ENCODE measurements at regions not wholly inside any gene's neighbourhood (a gene's known extent, or its start where the extent isn't known, plus 50 kb on each side); places are given as distances from the start of the nearest gene placed in this dataset.
"Not testable (repeated sequence)": the region's sequence is repeated elsewhere in the genome, so short reads cannot be mapped to it uniquely, and the experiment has no call there.

DNA sequence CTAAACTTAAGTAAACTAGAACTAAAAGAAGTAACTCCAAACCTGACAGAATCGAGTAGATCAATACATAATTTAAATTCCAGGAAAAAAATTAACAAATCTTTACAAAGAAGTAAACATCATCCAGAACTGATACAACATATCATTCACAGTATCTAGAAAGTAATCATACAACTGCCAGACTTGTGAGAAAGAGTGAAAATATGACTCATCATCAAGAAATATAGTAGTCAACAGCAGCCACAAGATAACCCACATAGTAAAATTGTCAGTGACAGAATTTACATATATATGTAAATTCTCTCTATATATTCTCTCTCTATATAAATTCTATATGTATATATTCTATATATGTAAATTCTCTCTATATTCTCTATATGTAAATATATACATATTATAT is 242.8 kb upstream of the RGS17 start:
- no peak for DNase-seq

DNA sequence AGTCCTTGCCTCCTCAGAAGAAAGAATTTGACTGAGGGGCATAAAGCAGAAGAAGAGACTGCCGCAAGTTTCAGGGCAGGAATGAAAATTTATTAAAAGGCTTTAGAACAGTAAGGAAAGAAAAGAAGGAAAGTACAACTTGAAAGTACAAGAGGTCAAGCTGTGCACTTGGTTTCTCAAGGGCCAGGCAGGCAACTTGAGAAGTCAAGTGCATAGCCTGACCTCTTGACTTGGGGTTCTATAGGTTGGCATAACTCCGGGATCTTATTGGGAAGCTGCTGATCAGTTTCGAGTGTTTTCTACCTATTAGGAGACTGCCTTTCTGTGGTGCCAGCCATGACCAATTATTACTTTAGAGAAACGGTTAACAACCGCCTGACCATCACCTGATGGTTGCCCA is 237.0 kb upstream of the RGS17 start:
- no peak for DNase-seq

DNA sequence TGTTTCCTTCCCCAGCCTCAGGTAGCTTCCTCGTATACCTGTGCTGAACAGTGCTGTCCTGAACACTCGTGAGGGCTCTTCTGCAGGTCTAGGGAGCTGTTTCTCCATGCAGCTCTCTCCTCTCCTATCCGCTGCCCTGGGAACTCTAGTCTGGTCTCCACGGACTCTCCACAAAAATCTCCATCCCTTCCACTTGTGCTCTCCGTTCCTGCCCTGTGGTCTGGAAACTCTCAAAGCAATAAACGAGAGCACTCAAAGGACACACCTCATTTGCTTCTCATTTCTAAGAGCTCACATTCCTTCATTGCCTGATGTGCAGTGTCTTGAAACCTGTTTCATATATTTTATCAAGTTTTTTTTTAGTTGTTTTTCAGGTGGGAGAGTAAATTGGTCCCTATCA is 235.9 kb upstream of the RGS17 start:
- no peak for DNase-seq

DNA sequence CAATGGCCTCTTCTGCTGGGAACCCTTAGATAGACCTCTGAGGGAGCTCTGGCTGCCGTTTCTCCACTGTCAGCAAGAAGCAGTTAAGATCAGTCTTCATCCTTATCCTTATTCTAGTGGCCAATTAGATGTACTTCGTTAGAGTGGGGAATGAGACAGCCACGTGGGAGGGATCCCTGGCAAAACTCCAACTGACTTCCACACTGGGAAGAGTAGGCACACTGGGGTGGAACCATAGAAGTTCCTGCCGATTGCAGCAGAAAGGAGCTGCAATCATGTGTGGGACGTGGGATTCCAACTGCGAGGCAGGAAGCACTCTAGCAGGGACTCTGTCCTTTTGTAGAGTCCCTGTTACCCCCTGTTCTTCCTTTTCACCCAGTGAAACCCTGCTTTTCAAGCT is 226.3 kb upstream of the RGS17 start:
- no peak for DNase-seq

DNA sequence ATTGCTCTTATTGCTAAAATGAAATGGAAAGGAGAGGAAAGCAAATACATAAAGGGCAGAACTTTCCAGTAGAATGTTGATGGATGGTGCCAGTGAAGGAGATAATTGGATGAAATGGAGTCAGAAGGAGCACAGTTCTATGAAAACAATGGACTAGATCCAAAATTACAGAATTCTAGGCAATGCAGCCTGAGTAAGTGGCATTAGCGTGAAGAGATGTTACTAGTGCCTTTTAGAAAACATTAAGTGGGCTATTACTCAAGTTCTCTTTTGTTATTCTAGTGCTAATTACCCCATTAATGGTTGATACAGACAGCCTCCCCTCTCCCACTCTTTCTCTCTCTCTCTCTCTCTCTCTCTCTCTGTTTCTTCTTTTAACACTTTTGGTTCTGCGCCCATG is 209.5 kb upstream of the RGS17 start:
- DNase-seq, result no peak

DNA sequence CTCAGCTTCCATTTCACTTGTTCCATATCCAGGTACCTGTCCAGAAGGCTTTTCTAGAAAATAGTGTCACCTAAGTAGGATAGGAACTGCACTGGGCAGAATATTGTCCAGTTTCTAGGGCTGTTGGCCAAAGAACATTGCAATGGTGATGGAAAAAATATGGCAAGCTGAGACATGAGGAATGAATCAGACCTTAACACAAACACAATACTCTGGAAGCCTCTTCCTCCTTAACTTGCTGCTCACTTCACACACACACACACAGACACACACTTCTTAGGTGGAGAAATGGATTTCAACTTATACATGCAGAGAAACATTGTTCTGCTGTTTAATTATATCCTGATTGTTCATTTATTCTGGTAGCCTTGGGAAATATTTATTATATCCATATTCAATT is 203.0 kb upstream of the RGS17 start:
- no peak for DNase-seq

DNA sequence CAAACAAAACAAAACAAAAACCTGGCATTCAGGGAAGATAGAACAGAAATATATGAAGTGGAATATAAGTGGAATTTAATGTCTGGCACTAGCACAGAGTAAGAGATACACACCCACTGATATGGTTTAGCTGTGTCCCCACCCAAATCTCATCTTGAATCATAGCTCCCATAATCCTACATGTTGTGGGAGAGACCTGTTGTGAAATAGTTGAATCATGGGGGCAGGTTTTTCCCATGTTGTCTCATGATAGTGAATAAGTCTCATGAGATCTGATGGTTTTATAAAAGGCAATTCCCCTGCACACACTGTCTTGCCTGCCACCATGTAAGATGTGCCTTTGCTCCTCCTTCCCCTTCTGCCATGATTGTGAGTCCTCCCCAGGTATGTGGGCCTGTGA is 200.1 kb upstream of the RGS17 start:
- not testable (repeated sequence) for DNase-seq

DNA sequence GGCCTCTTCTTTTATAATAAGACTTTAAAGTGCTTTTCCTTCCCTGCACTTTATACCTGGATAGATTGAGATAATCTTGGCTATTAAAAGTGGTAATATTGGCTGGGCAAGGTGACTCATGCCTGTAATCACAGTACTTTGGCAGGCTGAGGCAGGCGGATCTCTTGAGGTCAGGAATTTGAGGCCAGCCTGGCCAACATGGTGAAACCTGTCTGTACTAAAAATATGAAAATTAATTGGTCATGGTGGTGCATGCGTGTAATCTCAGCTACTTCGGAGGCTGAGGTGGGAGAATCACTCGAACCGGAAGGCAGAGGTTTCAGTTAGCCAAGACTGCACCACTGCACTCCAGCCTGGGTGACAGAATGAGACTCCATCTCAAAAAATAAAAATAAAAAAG is 197.1 kb upstream of the RGS17 start:
- no peak for DNase-seq

DNA sequence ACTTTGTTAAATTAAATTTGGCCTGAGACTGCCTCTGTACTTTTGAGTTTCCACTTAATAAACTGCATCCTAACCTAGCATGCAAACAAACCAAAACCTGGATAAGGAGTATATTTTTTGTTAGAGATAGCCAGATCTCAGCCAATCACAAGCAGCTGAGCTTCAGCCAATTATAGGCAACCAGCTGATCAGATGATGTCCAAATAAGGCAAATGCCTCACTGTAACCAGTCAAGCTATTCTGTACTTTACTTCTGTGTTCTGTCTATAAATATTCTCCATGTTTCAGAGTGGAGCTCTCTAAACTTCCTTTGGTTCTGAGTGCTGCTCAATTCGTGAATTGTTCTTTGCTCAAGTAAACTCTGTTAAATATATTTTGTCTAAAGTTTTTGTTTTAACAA is 194.6 kb upstream of the RGS17 start:
- no peak for DNase-seq

DNA sequence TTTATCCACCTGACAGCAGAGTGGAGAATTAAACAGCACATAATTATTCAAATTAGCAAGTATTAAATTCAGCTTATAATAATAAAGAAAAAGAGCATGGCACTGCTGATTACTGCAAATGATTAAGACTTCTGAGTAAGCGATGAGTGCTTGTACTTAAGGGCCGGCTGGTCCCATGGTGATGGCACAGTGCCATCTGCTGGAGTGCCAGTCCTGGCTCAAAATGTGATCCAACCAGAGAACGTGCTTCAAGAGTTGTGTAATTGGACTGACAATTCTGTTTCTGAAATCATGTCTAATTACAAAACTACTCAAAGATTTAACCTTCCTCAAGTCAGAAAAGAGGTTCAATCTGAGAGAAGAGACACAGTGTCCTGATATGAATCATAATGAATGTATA is 181.6 kb upstream of the RGS17 start:
- DNase-seq, result peak; percentile 7

DNA sequence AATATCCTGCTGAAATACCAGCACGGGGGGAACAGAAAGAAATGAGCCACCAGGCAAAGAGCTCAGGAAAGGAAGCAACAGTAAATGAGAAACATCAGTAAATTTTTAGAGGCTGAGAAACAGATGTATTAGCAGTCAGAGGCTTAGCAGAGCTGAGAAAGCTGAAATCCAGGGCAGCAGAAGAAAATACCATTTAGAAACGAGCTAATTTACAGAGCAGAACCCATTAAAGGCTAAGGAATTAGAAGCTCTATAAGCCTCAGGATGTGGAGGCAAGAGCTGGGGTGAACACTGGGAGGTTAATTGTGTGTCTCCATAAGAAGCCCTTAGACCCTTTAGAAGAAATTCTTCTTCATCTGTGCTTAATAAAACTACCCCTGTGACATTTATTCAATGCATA is 178.6 kb upstream of the RGS17 start:
- no peak for DNase-seq

DNA sequence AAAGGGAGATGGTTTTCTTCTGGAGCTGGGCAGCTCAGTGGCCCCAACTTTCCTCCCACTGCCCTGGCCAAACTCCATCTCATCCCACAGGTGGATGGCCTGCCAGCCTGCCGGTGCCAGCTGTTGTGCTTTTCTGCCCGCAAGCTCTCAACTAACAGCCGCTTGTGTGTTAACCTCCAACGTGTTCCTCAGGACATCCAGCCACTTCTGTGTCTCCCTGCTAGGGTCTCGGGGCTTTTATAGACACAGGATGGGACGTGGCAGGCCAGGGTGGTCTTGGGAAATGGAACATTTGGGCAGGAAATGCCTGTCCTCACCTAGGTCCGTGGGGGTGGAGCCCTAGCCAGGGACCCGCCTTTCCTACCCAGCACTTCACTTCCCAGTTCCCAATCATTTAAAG is 171.1 kb upstream of the RGS17 start:
- DNase-seq, result no peak

DNA sequence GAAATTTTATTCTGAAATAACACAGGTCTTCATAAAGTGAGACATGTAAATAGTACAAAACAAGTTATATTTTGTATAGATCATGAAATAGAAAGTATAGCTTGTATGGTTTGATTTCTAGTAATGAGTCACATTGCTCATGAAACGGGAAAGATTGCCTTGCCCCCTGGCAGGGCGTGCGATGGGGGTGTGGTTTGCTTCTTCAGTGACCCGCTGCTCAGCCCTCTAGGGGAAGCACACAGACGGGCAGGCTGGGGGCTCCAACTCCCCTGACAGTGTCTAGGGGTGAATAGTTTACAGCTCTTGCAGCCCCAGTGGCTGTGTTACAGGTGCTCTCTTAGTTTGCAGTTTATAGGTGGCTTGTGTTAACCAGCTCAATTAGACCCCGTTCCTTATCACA is 170.5 kb upstream of the RGS17 start:
- DNase-seq, result no peak

DNA sequence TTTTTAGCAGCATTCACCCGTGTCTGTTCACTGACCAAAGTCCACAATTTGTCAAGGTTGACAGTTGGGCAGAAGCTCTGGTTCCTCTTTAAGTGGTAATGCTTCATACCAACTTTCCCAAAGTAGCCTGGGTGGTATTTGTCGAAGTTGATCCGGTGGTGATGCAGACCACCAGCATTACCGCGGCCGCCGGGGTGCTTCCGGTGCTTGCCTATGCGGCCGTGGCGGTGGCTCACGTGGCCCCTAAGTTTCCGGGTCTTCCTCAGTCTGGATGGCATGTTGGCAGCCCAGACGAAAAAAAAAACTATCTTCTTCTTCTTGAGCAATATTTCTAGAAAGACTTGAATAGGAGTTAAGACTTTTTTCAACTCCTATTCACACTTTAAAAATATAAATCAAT is 151.4 kb upstream of the RGS17 start:
- not testable (repeated sequence) for DNase-seq

DNA sequence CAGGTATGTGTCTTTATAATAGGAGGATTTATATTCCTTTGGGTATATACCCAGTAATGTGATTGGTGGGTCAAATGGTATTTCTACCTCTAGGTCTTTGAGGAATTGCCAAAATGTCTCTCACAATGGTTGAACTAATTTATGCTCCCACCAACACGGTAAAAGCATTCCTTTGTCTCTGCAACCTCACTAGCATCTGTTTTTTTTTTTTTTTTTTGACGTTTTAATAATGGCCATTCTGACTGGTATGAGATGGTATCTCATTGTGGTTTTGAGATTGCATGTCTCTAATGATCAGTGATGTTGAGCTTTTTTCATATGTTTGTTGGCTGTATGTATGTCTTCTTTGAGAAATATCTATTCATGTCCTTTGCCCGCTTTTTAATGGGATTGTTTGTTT is 144.9 kb upstream of the RGS17 start:
- no peak for DNase-seq

DNA sequence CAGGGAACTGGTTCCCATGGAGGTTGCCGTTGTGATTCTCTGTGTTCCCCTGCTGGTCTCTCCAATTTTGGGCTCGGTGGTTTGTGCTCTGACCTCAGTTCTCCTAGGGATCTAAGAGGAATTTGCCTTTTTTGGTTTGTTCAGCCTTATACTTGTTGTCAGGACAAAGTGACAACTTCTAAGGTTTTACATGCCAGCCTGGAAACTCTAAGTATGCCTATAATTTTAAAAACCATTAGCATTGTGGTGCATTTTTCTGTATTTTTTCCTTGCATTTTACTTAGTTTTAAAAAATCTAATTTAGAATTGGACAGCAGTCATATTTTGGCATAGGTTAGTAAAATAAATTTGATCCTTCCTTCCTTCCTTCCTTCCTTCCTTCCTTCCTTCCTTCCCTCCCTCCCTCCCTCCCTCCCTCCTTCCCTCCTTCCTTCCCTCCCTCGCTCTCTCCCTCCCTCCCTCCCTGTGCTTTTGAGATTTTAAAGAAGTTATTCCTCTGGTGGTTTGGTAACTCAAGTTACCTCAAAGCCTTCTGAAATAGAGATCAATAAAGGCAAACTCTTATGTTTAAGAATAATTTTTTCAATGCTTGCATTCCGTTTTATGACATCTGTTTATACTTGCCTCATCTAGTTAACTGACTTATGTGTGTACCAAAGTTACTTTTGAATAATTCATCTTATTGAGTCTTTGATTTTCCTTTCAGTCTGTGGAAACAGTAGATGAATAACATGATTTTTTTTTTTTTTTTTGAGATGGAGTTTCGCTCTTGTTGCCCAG is 141.3 kb upstream of the RGS17 start:
- DNase-seq, result no peak

DNA sequence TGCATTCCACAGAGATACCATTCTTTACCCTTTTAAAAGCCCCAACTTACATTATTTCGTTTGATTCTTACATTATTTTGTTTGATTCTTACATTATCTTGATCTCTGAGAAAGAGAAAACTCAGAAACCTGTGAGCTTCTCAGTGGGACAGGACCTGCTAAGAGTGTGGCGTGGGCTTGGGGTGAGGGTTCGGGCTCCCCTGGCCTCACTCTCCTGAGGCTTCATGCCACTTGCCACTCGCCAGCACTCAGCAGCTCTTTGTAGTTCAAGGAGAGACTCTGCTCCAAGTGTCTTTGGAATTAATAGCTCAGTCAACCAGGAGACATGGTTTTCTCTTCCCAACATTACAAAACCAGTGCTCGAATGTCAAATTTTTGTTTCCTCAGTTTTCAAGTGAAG is 132.4 kb upstream of the RGS17 start:
- no peak for DNase-seq

DNA sequence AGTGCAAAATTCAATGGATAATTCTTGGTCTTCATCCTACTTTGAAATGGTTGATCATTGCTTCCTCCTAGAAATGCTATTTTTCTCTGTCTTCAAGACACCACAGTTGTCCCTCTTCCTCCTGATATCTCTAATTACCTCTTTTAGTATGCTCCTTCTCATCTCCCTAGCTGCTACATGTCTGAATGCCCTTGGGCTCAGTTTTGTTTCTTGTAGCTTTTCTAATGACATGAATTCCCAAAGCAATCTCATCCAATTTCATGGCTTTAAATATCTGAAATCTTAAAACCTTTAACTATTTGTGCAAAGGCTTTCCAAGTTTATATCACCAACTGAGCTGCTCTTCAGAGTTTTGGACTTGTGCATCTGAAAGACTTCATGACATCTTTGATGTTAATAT is 120.2 kb upstream of the RGS17 start:
- no peak for DNase-seq

DNA sequence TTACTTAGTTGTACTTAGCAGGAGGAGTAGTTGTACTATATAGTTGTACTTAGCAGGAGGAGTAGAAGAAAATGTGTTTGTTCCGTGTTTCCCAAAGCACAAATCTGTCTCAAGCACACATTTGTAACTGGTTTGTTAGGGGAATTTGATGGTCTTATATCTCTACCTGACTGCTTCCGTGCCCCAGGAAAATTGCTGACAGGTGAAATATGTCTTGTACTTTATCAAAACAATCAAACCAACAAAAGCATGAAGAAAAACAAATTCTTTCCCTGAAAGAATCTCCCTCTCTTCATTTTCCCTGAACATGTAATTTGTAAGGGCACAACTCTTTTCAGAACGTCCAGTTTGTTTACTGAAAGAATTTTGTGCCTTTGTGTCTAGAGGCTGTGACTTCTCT is 106.6 kb upstream of the RGS17 start:
- no peak for DNase-seq

DNA sequence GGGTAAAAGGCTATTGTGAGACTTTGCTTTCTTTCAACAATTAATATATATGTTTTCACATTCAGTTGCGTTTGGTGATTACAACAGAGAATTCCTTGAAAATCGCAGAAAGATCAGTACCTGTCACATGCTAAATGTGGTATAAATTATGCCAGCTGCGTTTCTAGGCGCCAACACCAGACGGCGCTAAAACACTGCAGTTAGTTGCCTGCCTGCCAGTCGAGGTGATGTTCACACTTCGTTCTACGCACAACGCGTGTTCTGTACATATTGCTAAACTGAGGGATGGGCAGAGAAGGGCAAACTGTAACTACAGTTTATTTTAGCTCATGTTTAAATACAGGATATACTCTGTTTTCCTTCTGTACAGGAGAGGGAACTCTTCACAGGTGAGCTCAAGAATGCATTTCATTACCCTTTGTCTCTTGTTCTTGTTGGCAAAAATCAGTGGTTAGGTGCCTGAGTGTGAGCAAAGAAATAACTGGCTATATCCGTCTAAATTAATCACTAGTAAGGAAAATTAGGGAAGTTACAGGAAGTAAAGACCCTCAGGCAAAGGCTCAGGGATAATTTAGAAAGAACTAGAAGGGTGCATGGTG is 100.1 kb upstream of the RGS17 start:
- DNase-seq, result peak; percentile 34

DNA sequence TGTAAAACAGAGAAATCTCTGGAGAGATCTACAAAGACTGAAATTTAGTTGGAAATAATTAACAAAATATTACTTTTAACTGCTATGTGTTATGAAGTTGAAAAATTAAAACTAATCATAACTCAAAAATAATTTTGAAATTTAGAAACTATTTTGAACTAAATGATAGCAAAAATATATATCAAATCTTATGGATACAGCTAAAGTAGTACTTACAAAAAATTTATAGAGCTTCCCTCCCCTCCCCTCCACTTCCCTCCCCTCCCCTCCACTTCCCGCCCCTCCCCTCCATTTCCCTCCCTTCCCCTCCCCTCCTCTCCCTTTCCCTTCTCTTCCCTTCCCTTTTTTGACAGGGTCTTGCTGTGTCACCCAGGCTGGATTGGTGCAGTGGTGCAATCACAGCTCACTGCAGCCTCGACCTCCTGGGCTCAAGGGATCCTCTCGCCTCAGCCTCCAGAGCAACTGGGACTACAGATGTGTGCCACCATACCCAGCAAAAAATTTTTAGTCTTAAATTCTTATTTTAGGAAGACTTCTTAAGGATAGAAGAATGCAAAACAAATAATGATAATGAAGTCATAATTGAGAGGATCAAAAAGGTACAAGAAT is 87.2 kb upstream of the RGS17 start:
- no peak for DNase-seq

DNA sequence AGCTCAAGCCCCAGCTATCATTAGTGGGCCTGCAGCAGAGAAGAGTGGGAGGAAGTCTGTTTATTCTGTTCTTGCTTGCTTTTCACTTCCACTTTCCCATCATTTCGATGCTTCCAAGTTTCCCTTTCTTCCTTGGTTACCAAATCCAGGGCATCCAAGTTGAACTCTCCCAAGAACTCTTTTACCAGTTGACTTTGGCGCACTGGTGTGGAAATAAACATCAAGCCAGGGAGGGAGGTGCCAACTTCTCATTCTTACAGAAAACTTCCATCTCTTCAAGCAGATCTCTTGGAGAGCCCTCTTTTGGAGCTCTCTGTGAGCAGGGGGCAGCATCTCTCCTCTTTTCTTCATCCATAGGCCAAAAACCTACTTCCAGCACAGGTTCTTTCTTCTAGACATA is 85.7 kb upstream of the RGS17 start:
- no peak for DNase-seq

DNA sequence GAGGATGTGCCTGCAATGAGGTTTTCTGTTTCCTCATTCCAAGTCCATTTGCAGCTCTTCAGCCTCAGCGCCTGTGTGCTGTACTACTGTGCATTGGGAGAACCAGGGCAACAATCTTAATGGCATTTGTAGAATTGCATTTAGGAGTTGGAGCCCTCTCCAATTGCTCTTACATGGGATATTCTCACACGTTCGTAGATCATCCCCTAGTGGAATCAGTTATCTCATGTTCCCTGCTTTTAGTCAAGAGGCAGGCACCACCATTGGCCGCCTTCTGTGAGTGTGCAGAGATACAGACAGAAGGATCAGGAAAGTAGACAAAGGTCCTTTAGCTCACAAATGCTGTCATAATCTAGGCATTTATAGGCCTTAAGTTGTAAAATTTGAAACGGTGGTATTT is 84.2 kb upstream of the RGS17 start:
- DNase-seq, result no peak

DNA sequence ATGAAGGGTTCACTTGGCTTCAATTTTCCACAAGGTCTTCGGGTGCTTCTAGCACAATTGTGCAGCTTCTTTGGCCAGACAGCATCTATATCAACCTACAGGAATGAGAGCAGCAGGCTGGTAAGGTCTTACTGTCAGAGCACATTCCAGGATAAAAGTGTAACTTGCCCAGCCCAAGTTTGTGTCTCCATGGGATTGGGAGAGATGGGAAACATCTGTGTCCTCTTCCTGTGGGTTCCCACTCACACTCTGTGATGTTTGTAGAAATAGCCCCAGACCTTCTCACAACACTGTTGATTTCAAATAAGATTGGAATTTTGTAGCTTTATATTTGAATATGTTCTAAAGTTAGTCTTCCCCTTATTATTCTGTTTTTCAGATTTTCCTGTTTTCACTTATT is 83.4 kb upstream of the RGS17 start:
- DNase-seq, result no peak

DNA sequence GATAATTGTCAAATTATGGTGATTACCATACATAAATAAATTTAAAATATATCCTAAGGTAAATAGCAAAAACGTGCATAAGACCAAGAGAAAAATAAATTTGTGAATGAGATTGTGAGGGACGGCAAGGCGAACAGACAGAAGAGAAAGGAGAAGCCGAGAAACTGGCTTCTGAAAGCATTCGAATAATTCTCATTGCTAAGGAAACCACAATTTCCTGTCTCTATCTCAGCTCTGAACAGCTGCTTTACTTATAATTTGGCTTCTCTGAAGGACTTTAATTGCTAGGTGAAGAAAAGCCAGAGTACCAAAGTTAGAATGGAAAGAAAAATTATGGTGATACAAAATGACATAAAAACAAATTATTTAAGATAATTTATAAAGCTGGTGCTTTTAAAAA is 79.0 kb upstream of the RGS17 start:
- DNase-seq, result no peak
